AG04449 (cell line): ENCODE measurements at regions not wholly inside any gene's neighbourhood (a gene's known extent, or its start where the extent isn't known, plus 50 kb on each side); places are given as distances from the start of the nearest gene placed in this dataset.

Experiments
- CTCF ChIA-PET: fragments of 350-600 bp; formaldehyde crosslinking; extraction: SDS; loops from one replicate; lab custom pipeline; 2021; ENCODE audit warnings: antibody characterized with exemption; lab: Yijun Ruan, JAX
- POLR2A ChIA-PET: fragments of 400-600, 350-600 bp; formaldehyde crosslinking; extraction: SDS; loops from one replicate; lab custom pipeline; 2020; ENCODE audit warnings: antibody characterized with exemption, inconsistent platforms; lab: Yijun Ruan, JAX
- DNase-seq: peaks from one replicate; pipeline ENCODE4 v3.0.0-alpha.2; 2010; ENCODE audit warnings: low read depth, low spot score
- H3K4me3 ChIP-seq: 2 replicates; pipeline ENCODE4 v1.5.1; 2011; ENCODE audit warnings: low read depth, mild to moderate bottlenecking, control low read depth, low read length
- TF ChIP-seq, protein P1 (sequence below): IDR thresholded peaks from one replicate; pipeline ENCODE4 v1.5.1; 2011; ENCODE audit warnings: mild to moderate bottlenecking, moderate library complexity, low read length, control low read depth, inconsistent platforms; ENCODE audit not compliant: insufficient read depth; ENCODE audit errors: missing control alignments

DNA sequence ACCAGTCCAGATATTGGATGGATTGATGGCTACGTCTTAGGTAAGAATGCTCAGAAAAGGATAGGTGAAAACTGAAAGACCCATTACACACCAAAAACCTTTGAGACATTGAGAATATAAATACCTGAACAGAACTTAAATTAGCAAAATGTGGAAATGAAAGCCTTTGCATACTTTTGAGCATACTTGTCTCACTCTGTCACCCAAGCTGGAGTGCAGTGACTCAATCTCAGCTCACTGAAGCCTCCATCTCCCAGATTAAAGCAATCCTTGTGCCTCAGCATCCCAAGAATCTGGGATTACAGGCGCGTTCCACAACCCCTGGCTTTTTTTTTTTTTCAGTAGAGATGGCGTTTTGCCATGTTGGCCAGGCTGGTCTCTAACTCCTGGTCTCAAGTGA is 695.3 kb downstream of the DACH1 start:
- TF ChIP-seq, protein P1, sequence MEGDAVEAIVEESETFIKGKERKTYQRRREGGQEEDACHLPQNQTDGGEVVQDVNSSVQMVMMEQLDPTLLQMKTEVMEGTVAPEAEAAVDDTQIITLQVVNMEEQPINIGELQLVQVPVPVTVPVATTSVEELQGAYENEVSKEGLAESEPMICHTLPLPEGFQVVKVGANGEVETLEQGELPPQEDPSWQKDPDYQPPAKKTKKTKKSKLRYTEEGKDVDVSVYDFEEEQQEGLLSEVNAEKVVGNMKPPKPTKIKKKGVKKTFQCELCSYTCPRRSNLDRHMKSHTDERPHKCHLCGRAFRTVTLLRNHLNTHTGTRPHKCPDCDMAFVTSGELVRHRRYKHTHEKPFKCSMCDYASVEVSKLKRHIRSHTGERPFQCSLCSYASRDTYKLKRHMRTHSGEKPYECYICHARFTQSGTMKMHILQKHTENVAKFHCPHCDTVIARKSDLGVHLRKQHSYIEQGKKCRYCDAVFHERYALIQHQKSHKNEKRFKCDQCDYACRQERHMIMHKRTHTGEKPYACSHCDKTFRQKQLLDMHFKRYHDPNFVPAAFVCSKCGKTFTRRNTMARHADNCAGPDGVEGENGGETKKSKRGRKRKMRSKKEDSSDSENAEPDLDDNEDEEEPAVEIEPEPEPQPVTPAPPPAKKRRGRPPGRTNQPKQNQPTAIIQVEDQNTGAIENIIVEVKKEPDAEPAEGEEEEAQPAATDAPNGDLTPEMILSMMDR = no peak
- no peak for DNase-seq
- no peak overlapping the region for H3K4me3 ChIP-seq
- CTCF ChIA-PET = no interaction called here
- POLR2A ChIA-PET = no interaction called here

DNA sequence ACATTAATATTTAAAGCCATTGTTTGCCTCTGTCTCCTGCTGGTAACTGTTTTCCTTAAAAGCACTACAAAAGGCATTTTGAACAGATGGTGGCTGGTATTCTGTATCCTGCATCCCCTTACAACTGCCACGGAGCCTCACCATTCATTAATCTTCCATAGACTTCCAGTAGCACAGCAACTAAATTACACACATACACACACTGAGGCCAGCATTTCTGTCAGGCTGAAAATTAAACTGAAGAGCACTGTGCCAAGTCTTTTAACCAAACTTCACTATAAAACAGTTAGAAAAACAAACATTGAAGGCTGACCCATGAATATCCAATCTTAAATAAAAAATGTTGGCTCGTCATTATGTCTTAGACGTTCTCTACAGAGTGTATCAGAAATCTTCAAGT is 697.8 kb downstream of the DACH1 start:
- no peak overlapping the region for H3K4me3 ChIP-seq
- POLR2A ChIA-PET = no interaction called here
- CTCF ChIA-PET = no interaction called here
- TF ChIP-seq, protein P1 = no peak
- no peak for DNase-seq

DNA sequence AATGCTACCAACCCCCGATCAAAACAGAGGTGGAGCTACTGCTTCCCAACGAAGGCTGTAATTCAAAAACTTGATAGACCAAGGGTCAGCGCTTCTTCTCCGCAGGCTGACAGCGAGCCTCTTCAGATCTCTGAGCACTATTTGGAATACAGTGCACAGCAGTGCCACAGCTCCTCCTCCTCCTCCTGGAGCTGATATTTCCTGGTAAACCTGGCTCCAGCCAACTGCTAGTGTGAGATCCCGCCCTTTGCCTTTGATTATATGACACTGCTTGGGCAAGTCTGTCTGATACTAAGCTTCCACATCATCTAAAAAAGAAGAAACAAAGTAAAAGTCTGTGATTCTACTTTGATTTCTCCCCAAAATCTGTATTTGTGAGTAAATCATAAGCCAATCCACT is 710.5 kb downstream of the DACH1 start:
- TF ChIP-seq, protein P1 = no peak
- no peak for DNase-seq
- POLR2A ChIA-PET = no interaction called here
- no peak overlapping the region for H3K4me3 ChIP-seq
- CTCF ChIA-PET = no interaction called here

DNA sequence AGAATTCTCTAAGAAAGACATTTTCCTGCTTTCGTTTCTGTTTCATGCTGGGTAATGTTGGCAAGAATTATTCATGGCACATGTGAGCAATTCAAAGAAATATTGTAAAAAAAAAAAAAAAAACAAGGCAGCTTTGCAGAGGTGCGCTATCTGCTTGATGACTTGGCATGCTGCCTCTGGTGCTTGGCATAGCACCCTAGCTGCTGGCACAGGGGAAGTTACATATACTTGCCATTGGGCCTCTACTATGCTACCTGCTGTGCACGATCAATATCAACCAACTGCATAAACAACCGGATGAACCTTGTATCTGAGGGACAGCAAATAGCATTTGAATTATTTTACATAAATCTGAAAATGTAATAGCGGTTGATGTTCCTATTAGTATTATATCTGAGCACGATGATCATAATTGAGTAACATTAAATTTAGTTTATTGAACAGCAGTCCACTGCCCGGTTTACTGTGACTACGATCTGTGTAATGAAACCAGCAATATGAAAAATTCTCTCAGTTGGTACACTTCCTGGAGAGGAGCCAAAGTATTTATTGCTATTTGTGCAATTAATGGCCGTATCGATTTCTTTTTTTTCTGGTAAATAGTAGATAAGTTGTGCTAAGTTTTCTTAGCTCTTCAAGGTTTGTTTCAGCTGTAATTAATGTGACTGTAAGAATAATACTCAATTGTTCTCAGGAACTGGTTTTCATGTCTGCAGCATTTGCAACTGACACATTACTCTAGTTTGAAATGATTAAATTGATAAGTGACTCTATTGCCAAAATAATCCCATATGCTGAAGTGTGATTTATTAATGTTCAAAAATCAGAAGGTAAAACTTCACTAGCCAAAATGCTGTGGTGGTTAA is 717.3 kb downstream of the DACH1 start:
- no peak overlapping the region for H3K4me3 ChIP-seq
- TF ChIP-seq, protein P1 = no peak
- ChIA-PET CTCF (no interaction called here), POLR2A (no interaction called here)
- no peak for DNase-seq

DNA sequence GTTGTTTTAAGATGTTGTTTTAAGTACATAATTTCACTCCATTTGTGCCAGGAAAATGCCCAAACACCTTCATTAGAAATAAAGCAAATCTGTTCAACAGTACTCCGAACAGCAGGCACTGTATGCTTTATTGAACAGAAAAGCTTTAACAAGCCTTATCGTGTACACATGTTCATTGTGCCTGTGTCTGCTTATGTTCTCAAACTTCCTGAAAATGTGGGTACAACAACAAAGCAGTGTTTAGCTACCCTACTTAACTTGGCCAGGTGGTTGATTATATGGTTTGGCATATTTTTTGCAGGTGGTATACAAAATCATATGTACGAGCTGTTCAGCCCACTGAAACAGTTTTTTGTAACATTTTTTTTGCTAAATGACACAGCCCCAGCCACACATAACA is 718.0 kb downstream of the DACH1 start:
- TF ChIP-seq, protein P1 = no peak
- POLR2A ChIA-PET = no interaction called here
- DNase-seq = no peak
- CTCF ChIA-PET = no interaction called here
- H3K4me3 ChIP-seq = no peak overlapping the region

DNA sequence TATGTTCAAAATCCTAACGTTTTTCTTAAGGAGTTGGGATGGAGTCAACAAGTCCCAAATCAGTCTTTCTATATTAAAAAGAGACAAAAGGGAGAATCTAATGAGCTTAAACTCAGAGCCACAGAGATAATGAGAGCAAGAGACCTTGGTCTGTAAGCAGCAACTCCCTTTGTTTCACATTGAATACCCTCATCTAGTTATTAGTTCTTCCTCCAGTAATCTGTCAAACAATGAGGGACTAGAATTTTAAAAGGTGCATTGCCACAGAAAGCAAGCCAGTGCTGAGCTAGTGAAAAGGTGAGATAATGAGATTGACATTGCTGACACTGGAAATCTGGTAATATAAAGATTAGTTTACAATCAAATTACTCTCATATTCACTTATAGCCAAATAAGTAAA is 718.6 kb downstream of the DACH1 start:
- H3K4me3 ChIP-seq = no peak overlapping the region
- ChIA-PET POLR2A (no interaction called here), CTCF (no interaction called here)
- TF ChIP-seq, protein P1 = no peak
- DNase-seq = no peak
